Cardiac muscle cell (in vitro differentiated cells and primary cell): ENCODE measurements at regions not wholly inside any gene's neighbourhood (a gene's known extent, or its start where the extent isn't known, plus 50 kb on each side); places are given as distances from the start of the nearest gene placed in this dataset.

Experiments used
- DNase-seq, 2 donors: peaks; one replicate each; pipeline versions ENCODE4 v3.0.0 to v3.0.0-alpha.2; 2010 to 2017; ENCODE audit warnings: low read depth in 1 of 2, low spot score in 1 of 2
- H3K27ac ChIP-seq: fragments of 200-600 bp; sonication (generic); 2 replicates; pipeline ENCODE4 v1.5.1; 2016
- H3K27me3 ChIP-seq: fragments of 200-600 bp; sonication (generic); 2 replicates; pipeline ENCODE4 v1.6.0; 2016; ENCODE audit warnings: control low read depth
- H3K36me3 ChIP-seq: fragments of 200-600 bp; sonication (generic); 2 replicates; pipeline ENCODE4 v1.5.1; 2016; ENCODE audit warnings: control low read depth
- H3K4me1 ChIP-seq: fragments of 200-600 bp; sonication (generic); 2 replicates; pipeline ENCODE4 v1.8.1; 2017; ENCODE audit warnings: low read depth, mild to moderate bottlenecking, mixed run types
- H3K4me3 ChIP-seq: fragments of 200-600 bp; sonication (generic); 2 replicates; pipeline ENCODE4 v1.5.1; 2016; ENCODE audit warnings: mild to moderate bottlenecking
- H3K9me3 ChIP-seq: fragments of 200-600 bp; sonication (generic); 2 replicates; pipeline ENCODE4 v1.5.1; 2017; ENCODE audit warnings: low read depth, mild to moderate bottlenecking, control low read depth
- CTCF ChIP-seq: IDR thresholded peaks from 2 replicates; pipeline ENCODE4 v1.5.1; 2012; ENCODE audit warnings: low read depth, mild to moderate bottlenecking, low read length

DNA sequence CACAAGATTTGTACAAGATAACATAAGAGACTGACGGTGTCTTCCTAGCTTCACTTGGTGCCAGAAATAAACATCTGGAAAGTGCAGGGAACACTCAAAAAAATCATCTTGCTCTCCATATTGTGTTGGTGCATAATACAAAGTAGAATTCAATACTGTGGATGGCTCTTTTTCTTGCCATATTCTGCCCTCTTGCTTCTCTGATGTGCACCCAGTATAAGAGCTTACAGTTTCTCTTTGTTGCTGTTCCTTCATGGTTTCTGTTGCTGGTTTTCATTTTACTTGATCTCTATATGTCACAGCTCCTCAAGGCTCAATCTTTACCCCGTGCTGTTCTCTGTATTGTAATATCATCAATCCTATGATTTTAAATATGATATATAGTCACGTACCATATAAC is 528.5 kb upstream of the ZP4 start:
- TF ChIP-seq CTCF = no peak
- Histone ChIP-seq H3K36me3 (no peaks in the 10 kb centered on the region), H3K27me3 (no peaks in the 10 kb centered on the region), H3K4me1 (no peaks in the 10 kb centered on the region), H3K27ac (no peak overlapping the region), H3K4me3 (no peak overlapping the region), H3K9me3 (no peaks in the 10 kb centered on the region)
- no peak for DNase-seq

- Histone ChIP-seq H3K4me1 (no peaks in the 10 kb centered on the region), H3K9me3 (no peaks in the 10 kb centered on the region), H3K4me3 (no peak overlapping the region), H3K36me3 (no peaks in the 10 kb centered on the region), H3K27ac (no peak overlapping the region), H3K27me3 (no peaks in the 10 kb centered on the region)
- DNase-seq = peak in 1 of 2 donors; percentile 35
- no peak for TF ChIP-seq CTCF
These were observed 519.2 kb upstream of the ZP4 start for GRCh38 chr1:238409932-238410331.

GRCh38 chr1:238409191-238409850 is 518.6 kb upstream of the ZP4 start:
- H3K27ac ChIP-seq = no peak overlapping the region
- DNase-seq = peak in 1 of 2 donors; percentile 43

DNA sequence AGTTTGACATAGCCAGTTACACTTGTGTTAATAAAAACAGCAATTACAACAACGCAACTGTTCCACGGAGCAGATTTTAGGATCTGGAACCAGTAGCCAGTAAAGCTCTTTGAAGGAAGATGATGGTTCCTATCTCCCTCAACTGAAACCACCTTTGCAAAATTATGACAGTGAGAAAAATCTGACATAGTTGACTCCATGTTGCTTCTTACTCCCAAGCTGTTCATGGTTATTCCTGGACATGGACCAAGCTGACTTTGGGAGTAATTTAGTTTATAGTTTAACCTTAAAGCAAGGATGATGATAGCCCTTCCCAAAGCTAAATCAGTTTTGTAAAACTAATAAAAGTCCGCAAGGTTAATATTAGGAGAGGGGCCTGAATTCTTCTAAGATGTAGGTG is 518.0 kb upstream of the ZP4 start:
- Histone ChIP-seq H3K36me3 (no peaks in the 10 kb centered on the region), H3K4me1 (no peaks in the 10 kb centered on the region), H3K27me3 (no peaks in the 10 kb centered on the region), H3K27ac (no peak overlapping the region), H3K4me3 (no peak overlapping the region), H3K9me3 (no peaks in the 10 kb centered on the region)
- no peak for DNase-seq
- TF ChIP-seq CTCF = no peak

More at GRCh38 chr1:238409191-238409850, 518.6 kb upstream of the ZP4 start:
- Histone ChIP-seq H3K9me3 (no peaks in the 10 kb centered on the region), H3K36me3 (no peaks in the 10 kb centered on the region), H3K4me1 (no peaks in the 10 kb centered on the region), H3K4me3 (no peak overlapping the region), H3K27me3 (no peaks in the 10 kb centered on the region)
- TF ChIP-seq CTCF = no peak

GRCh38 chr1:238406098-238406860 is 515.6 kb upstream of the ZP4 start:
- Histone ChIP-seq H3K9me3 (no peaks in the 10 kb centered on the region), H3K4me3 (no peak overlapping the region), H3K27me3 (no peaks in the 10 kb centered on the region), H3K4me1 (no peaks in the 10 kb centered on the region), H3K36me3 (no peaks in the 10 kb centered on the region), H3K27ac (no peak overlapping the region)
- no peak for TF ChIP-seq CTCF
- DNase-seq = no peak
